MM.1S (cell line): ENCODE measurements at regions not wholly inside any gene's neighbourhood (a gene's known extent, or its start where the extent isn't known, plus 50 kb on each side); places are given as distances from the start of the nearest gene placed in this dataset.

Experiments used
- CTCF ChIP-seq: fragments of 300-600 bp; sonication (generic); IDR thresholded peaks from 2 replicates; pipeline ENCODE4 v1.5.1; 2016; ENCODE audit warnings: antibody characterized with exemption, low read length, mixed read lengths
- EZH2 ChIP-seq: fragments of 300-600 bp; sonication (generic); optimal IDR thresholded peaks from 2 replicates; pipeline ENCODE3; 2017; ENCODE audit warnings: low read depth, mild to moderate bottlenecking, antibody characterized with exemption, low read length, mixed read lengths
- EZH2phosphoT487 ChIP-seq: fragments of 300-600 bp; sonication (generic); IDR thresholded peaks from 2 replicates; pipeline ENCODE4 v1.6.1; 2018; ENCODE audit warnings: antibody characterized with exemption, low read length

- TF ChIP-seq CTCF: no peak
- no peak for TF ChIP-seq EZH2
- TF ChIP-seq EZH2phosphoT487: no peak
These were observed 58.0 kb upstream of the CD93 start for GRCh38 chr20:23143986-23144690.
